ENCODE measurements at regions not wholly inside any gene's neighbourhood (a gene's known extent, or its start where the extent isn't known, plus 50 kb on each side); places are given as distances from the start of the nearest gene placed in this dataset.

GRCh38 chr4:14168919-14169318, 541.4 kb upstream of the BOD1L1 start:
- TF ChIP-seq CTCF (IDR thresholded peaks at IDR 0.05) (no peak), POLR2A (IDR thresholded peaks at IDR 0.05) (no peak), EP300 (IDR thresholded peaks at IDR 0.05) (no peak), POLR2AphosphoS5 (IDR thresholded peaks at IDR 0.05) (no peak)
